ENCODE measurements at regions not wholly inside any gene's neighbourhood (a gene's known extent, or its start where the extent isn't known, plus 50 kb on each side); places are given as distances from the start of the nearest gene placed in this dataset.

DNA sequence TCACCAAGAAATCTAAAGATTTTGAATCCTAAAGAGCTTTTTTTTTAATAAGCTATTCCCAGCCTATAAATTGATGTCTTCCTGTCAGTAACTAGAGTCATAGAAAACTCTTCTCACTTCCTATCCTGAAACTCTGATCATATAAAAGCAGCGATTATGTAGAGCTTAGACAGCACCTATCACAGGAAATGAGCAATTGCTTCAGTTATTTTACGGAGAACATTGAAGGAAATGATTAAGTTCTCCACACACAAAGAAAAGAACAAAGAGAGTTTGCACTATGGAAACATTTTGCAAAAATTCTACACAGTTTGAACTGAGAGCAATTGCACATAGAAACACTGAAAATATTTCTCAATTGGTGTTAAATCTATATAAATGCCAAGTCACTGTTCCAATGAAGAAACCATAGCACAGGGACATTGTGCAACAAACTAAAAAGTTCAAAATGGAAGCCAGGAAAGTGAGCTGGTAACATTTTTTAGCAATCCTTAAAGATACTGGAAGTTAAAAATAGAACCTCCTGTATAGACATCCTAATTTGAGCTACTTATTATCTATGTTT is 291.5 kb upstream of the ARHGEF26 start:
- DNase-seq (ENCODE audit: low spot score) = peak; percentile 95
- BruUV-seq (replicated peaks) = no TSS peak
- Histone ChIP-seq H3K27me3 (replicated peaks; ENCODE audit: insufficient read depth, low read depth, low read length, poor library complexity) (no peaks in the 10 kb centered on the region), H3K36me3 (ENCODE audit: insufficient read depth, low read length, poor library complexity, severe bottlenecking) (no peaks in the 10 kb centered on the region), H3K27ac (ENCODE audit: low read depth, low read length, poor library complexity, severe bottlenecking) (peak overlapping the region; percentile 52), H3K4me3 (ENCODE audit: low read depth, low read length, poor library complexity, severe bottlenecking) (no peak overlapping the region), H3K9me3 (ENCODE audit: low read depth, low read length, poor library complexity, severe bottlenecking) (peaks cover 8% of the 10 kb centered on the region), H3K4me1 (ENCODE audit: insufficient read depth, low read length, poor library complexity, severe bottlenecking) (peaks cover 23% of the 10 kb centered on the region)
- ChIA-PET POLR2A (ENCODE audit: low non-redundant PET) (interaction anchor here (0.7 kb wide), 1 partner anchor 647 kb away, joined by 3 read pairs; no protein-coding TSS in a partner anchor), CTCF (interaction anchor here (0.7 kb wide), 1 partner anchor 141 kb away, joined by 3 read pairs; no protein-coding TSS in a partner anchor)
- intact Hi-C loops (cut with micrococcal nuclease; ENCODE audit: unreplicated experiment) = no loop called here
- TF ChIP-seq, protein P1, sequence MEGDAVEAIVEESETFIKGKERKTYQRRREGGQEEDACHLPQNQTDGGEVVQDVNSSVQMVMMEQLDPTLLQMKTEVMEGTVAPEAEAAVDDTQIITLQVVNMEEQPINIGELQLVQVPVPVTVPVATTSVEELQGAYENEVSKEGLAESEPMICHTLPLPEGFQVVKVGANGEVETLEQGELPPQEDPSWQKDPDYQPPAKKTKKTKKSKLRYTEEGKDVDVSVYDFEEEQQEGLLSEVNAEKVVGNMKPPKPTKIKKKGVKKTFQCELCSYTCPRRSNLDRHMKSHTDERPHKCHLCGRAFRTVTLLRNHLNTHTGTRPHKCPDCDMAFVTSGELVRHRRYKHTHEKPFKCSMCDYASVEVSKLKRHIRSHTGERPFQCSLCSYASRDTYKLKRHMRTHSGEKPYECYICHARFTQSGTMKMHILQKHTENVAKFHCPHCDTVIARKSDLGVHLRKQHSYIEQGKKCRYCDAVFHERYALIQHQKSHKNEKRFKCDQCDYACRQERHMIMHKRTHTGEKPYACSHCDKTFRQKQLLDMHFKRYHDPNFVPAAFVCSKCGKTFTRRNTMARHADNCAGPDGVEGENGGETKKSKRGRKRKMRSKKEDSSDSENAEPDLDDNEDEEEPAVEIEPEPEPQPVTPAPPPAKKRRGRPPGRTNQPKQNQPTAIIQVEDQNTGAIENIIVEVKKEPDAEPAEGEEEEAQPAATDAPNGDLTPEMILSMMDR (conservative IDR thresholded peaks at IDR 0.05; ENCODE audit: low read depth, low read length) = no peak
- TF ChIP-seq EZH2 (IDR thresholded peaks at IDR 0.05; ENCODE audit: borderline replicate concordance, low read depth, low read length, poor library complexity, severe bottlenecking) = no peak

DNA sequence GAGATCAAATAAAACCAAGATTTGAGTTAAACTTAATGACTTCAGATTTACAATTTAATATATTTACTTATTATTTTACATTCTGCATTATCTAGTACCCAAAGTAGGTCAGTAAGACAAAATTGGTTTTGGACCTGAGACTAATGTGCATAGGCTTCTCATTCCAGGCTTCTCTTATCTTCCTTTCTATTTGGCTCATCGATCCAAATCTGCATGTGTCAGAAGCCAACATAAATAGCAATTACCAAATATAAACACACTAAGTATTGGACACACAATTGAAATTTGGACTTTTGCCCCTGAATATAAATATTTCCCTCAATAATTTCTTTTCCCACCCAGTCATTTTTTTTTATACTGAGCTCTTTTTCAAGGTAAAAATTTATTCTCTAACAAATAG is 290.6 kb upstream of the ARHGEF26 start:
- ChIA-PET POLR2A (ENCODE audit: low non-redundant PET) (no interaction called here), CTCF (no interaction called here)
- Histone ChIP-seq H3K4me3 (ENCODE audit: low read depth, low read length, poor library complexity, severe bottlenecking) (no peak overlapping the region), H3K27ac (ENCODE audit: low read depth, low read length, poor library complexity, severe bottlenecking) (no peak overlapping the region), H3K4me1 (ENCODE audit: insufficient read depth, low read length, poor library complexity, severe bottlenecking) (peaks cover 23% of the 10 kb centered on the region), H3K36me3 (ENCODE audit: insufficient read depth, low read length, poor library complexity, severe bottlenecking) (no peaks in the 10 kb centered on the region), H3K9me3 (ENCODE audit: low read depth, low read length, poor library complexity, severe bottlenecking) (peaks cover 8% of the 10 kb centered on the region), H3K27me3 (replicated peaks; ENCODE audit: insufficient read depth, low read depth, low read length, poor library complexity) (no peaks in the 10 kb centered on the region)
- BruUV-seq (replicated peaks) = no TSS peak
- no peak for TF ChIP-seq EZH2 (IDR thresholded peaks at IDR 0.05; ENCODE audit: borderline replicate concordance, low read depth, low read length, poor library complexity, severe bottlenecking)
- TF ChIP-seq, protein P1 (conservative IDR thresholded peaks at IDR 0.05; ENCODE audit: low read depth, low read length) = no peak
- intact Hi-C loops (cut with micrococcal nuclease; ENCODE audit: unreplicated experiment) = no loop called here
- DNase-seq (ENCODE audit: low spot score) = no peak

DNA sequence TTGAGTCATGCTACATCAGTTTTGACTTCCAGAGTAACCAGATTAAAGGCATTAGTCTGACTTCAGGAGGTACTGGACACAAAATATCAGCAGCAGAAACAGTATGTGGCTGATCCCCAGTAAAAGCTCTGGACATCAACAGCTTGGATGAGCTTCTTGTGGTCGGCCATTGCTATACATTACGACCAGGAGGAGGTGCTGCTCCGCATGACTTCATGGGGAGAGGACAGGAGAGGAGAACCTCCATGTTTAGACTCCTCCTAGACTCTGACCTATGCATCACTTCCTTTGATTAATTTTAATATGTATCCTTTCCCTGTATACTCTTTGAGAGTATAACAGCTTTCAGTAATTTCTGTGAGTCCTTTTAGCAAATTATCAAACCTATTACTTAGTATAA is 285.6 kb upstream of the ARHGEF26 start:
- ChIA-PET POLR2A (ENCODE audit: low non-redundant PET) (no interaction called here), CTCF (no interaction called here)
- H3K9me3 ChIP-seq (ENCODE audit: low read depth, low read length, poor library complexity, severe bottlenecking) = peaks cover 8% of the 10 kb centered on the region
- intact Hi-C loops (cut with micrococcal nuclease; ENCODE audit: unreplicated experiment) = no loop called here
- no peaks in the 10 kb centered on the region for H3K36me3 ChIP-seq (ENCODE audit: insufficient read depth, low read length, poor library complexity, severe bottlenecking)
- no peak overlapping the region for H3K4me3 ChIP-seq (ENCODE audit: low read depth, low read length, poor library complexity, severe bottlenecking)
- no peak for DNase-seq (ENCODE audit: low spot score)
- no peaks in the 10 kb centered on the region for H3K27me3 ChIP-seq (replicated peaks; ENCODE audit: insufficient read depth, low read depth, low read length, poor library complexity)
- H3K27ac ChIP-seq (ENCODE audit: low read depth, low read length, poor library complexity, severe bottlenecking) = no peak overlapping the region
- no peak for TF ChIP-seq EZH2 (IDR thresholded peaks at IDR 0.05; ENCODE audit: borderline replicate concordance, low read depth, low read length, poor library complexity, severe bottlenecking)
- TF ChIP-seq, protein P1 (conservative IDR thresholded peaks at IDR 0.05; ENCODE audit: low read depth, low read length) = peak; percentile 45
- no TSS peak for BruUV-seq (replicated peaks)
- peaks cover 7% of the 10 kb centered on the region for H3K4me1 ChIP-seq (ENCODE audit: insufficient read depth, low read length, poor library complexity, severe bottlenecking)
